Epithelial cell of proximal tubule (primary cell): ENCODE measurements at regions not wholly inside any gene's neighbourhood (a gene's known extent, or its start where the extent isn't known, plus 50 kb on each side); places are given as distances from the start of the nearest gene placed in this dataset.

ENCODE experiments used
- DNase-seq: peaks from one replicate; pipeline ENCODE4 v3.0.0-alpha.2; 2011; ENCODE audit warnings: low read depth
- H3K4me3 ChIP-seq: 2 replicates; pipeline ENCODE4 v1.5.1; 2011; ENCODE audit warnings: low read depth, mild to moderate bottlenecking, low read length
- TF ChIP-seq, protein P1 (sequence below): conservative IDR thresholded peaks from 2 replicates; pipeline ENCODE4 v1.5.1; 2012; ENCODE audit warnings: low read depth, mild to moderate bottlenecking, low read length

DNA sequence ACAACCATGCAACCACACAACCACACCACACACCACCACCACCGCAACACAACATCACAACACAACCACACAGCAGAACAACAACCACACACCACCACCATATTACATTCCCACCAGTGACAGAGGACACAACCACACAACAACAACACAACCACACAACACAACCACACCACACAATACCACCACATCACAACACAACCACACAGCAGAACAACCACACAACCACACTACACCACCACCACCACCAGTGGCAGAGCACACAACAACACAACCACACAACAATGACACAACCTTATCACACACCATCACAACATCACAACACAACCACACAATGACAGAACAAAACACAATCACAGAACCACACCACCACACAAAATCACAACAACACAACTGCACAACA is 313.0 kb upstream of the MYT1L start:
- DNase-seq: no peak
- TF ChIP-seq, protein P1, sequence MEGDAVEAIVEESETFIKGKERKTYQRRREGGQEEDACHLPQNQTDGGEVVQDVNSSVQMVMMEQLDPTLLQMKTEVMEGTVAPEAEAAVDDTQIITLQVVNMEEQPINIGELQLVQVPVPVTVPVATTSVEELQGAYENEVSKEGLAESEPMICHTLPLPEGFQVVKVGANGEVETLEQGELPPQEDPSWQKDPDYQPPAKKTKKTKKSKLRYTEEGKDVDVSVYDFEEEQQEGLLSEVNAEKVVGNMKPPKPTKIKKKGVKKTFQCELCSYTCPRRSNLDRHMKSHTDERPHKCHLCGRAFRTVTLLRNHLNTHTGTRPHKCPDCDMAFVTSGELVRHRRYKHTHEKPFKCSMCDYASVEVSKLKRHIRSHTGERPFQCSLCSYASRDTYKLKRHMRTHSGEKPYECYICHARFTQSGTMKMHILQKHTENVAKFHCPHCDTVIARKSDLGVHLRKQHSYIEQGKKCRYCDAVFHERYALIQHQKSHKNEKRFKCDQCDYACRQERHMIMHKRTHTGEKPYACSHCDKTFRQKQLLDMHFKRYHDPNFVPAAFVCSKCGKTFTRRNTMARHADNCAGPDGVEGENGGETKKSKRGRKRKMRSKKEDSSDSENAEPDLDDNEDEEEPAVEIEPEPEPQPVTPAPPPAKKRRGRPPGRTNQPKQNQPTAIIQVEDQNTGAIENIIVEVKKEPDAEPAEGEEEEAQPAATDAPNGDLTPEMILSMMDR: no peak
- no peak overlapping the region for H3K4me3 ChIP-seq

DNA sequence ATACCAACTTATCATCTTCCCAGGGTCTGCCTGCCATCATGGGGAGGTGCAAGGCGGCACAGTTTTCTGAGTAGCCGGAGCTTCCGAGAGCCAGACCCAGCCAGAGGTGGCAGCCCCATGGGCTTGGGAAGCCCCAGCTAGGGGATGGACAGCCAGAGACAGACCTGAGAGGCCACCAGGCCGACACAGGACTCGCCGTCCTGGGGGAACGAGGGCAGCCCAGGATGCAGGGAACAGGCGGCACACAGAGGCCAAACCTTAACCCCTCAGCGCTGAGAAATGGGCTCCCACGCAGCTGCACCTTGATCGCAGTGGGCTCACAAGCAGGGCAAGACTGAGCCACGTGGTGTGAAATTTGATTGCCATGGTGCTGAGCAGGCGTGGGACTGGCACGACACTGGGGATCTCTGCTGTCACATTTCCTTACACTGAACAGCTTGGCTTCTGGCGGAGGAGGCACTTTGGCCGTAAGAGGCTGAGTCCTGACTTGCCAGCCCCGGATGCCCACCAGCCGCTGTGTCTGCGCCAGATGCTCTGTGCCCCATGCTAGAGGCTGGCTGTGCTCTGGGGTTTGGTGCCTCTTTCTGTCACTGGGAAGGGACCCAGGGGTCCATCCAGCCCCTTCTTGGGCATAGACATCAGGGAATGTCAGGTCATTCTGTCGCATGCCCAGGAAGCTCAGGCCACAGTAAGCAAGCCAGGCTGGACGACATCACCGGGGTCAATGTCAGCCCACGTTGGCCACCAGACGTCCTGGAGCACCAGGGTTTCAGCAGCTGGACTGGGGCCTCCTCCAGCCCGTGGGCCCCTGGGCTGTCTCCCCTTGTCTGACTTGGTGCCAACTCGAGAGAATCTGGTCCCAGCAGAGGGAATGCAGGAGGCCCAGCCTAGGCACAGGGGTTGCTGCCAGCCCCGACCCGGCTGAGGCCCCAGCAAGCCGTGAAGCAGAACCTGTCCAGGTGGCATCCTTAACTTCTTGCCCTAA is 312.1 kb upstream of the MYT1L start:
- DNase-seq: no peak
- H3K4me3 ChIP-seq: no peak overlapping the region
- TF ChIP-seq, protein P1: no peak

DNA sequence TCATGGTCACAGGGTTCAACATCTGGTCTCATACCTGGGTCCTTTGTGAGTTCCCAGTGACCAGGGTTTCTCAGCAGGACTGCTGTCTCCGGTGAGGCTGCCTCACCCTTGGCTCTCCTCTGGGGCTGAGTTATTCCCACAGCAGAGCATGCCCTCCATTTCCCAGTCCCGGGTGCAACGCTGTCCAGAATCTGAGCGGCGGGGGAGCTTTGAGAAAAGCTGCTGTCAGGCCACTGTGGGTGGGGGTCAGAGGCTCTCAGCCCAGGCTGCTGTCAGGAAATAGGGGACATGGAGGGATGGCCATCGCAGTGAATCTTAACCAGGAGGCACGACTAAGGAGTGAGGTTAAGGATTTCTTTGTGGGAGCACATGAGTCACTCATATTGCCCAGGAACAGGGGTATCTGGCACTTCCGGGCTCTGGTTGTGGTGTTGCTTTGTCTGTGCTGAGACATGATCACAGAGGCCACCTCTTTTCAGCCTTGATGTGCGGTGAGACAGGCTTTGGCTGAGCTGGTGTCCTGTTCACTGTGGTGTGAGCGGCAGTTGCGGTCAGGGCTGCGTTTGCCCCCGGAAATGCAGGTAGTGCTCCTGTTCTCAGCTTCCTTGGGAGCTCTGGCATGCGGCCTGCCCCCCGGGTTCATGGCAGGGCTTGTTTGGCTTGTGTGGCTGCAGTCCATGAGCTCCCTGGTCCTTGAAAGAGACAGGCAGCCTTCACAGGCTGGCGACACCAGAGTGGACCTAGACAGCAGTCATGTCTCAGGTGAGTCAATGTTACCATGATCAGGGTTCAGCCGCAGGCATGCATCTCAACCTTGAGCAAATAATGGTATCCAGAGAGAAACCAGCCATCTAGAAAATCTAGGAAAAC is 310.7 kb upstream of the MYT1L start:
- DNase-seq: no peak
- H3K4me3 ChIP-seq: no peak overlapping the region
- TF ChIP-seq, protein P1: no peak

DNA sequence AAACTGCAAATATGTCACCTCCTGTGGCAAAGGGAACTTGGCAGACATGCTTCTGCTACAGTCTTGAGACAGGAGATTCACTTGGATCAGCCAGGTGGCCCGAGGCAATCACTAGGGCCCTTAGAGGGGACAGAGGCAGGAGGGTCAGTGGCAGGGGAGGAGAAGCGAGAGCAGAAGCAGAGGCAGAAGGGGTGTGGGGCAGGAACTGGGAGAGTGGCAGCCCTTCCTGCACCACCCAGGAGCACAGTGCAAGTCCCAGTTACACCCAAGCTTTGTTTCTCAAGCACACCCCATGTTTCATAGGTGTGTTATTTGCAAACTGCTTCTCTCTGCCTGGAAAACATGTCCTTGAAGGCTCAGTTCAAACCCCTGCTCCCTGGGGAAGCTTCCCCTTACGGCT is 309.7 kb upstream of the MYT1L start:
- no peak overlapping the region for H3K4me3 ChIP-seq
- TF ChIP-seq, protein P1: no peak
- DNase-seq: no peak

DNA sequence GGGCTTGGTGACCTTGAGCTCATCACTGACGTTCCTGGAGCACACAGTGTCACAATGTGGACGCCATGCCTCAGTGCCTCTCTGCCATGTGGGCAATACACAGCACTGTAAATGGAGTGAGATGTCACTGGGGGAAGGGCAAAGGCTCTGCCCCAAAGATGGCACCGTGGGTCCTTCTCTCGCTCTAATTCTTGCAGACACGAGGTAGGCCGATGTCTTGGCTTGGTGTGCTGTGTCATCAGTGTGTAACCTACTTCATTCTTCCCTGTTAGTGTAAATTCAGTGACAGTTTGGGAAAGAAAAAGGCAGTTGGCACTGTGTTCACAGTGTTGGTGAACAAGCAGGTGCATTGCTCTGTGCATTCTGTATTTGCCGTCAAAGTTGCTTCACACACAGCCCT is 309.3 kb upstream of the MYT1L start:
- TF ChIP-seq, protein P1: no peak
- no peak overlapping the region for H3K4me3 ChIP-seq
- no peak for DNase-seq

DNA sequence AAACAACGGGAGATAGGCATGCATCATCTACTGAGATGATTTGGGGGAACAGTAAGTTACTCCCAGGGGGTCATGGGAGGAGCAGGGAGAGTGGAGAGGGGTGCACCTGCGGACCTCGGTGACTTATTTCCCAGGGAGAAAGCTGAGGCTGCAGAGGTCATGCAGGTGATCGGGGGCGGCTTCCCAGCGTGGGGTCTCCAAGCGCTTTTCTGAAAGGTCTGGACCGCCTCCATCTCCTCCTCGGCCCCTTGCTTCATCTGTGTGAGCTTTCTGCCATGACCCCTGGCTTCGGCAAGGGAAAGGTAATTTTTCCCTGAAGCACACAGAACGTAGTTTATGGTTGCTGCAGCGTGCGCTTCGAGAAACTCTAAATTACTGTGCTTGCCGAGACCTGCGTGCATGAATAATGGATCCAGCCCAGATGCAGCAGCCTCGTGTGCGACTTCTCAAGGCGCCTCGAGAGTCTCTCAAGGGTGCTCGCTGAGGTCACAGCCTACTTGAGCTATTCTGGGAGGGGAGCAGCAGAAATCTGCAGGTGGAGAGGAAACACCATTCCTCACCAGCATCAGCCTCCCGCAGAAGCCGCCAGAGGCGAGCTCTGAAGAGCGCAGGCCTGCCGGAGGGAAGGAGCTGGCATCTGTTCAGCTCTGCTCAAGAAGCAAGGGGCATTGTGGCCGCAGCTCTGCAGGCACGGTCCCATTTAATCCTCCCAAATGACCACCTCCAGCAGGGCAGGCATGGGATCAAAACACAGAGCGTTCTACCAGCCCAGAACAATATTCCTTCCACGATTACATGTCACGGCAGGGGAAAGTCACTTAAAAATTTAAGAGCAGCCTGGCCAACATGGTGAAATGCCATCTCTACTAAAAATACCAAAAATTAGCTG is 308.4 kb upstream of the MYT1L start:
- no peak for DNase-seq
- no peak overlapping the region for H3K4me3 ChIP-seq
- TF ChIP-seq, protein P1: no peak
